Ovary (tissue), 7 donors: ENCODE measurements at regions not wholly inside any gene's neighbourhood (a gene's known extent, or its start where the extent isn't known, plus 50 kb on each side); places are given as distances from the start of the nearest gene placed in this dataset.

ENCODE experiments used
- DNase-seq, 5 donors: peaks; one replicate each; pipeline ENCODE4 v3.0.0-alpha.2; 2019 to 2020
- H3K27ac ChIP-seq, 2 donors: fragments of 200-600 bp; one replicate each; pipeline versions ENCODE4 v1.5.1 to v1.8.0; 2019 to 2022
- H3K27me3 ChIP-seq: fragments of 200-600 bp; one replicate; pipeline ENCODE4 v1.8.0; 2022
- H3K36me3 ChIP-seq: fragments of 200-600 bp; sonication (generic); one replicate; pipeline ENCODE4 v1.5.1; 2019
- H3K4me1 ChIP-seq: one replicate; pipeline ENCODE4 v1.8.1; 2013; ENCODE audit warnings: mild to moderate bottlenecking, moderate library complexity; ENCODE audit not compliant: insufficient read depth
- H3K4me3 ChIP-seq: fragments of 200-600 bp; sonication (generic); one replicate; pipeline ENCODE4 v1.5.1; 2017
- H3K9me3 ChIP-seq, 2 donors: fragments of 200-600 bp in 1 of 2; sonication (generic) in 1 of 2; one replicate each; pipeline versions ENCODE4 v1.5.1 to v1.8.1; 2013 to 2019; ENCODE audit warnings: mild to moderate bottlenecking in 1 of 2, moderate library complexity in 1 of 2
- CTCF ChIP-seq, 3 donors: fragments of 450-650 bp in 2 of 3; fragments of 200-600 bp in 1 of 3; IDR thresholded peaks; one replicate each; pipeline versions ENCODE4 v1.5.1 to v1.8.0; 2016 to 2022; ENCODE audit warnings: antibody characterized with exemption in 3 of 3, mild to moderate bottlenecking in 1 of 3
- EP300 ChIP-seq: sonication (generic); formaldehyde crosslinking; IDR thresholded peaks from one replicate; pipeline ENCODE4 v1.6.1; 2017; ENCODE audit warnings: antibody characterized with exemption
- POLR2A ChIP-seq: fragments of 450-650 bp; IDR thresholded peaks from one replicate; pipeline ENCODE4 v1.6.1; 2017; ENCODE audit warnings: antibody characterized with exemption, mild to moderate bottlenecking, moderate library complexity
- WGBS, 3 donors: extraction: QIAGEN DNeasy Blood & Tissue Kit in 1 of 3; methylation state at CpG; one replicate each; pipeline versions ENCODE4 v1.1.5 to v1.1.7; 2013 to 2017; 5-methylcytosine and 5-hydroxymethylcytosine counted together
- intact Hi-C, 4 donors: fragments of 100-400 bp; cut with DNase I; formaldehyde crosslinking; loops; one replicate each; pipeline versions ENCODE4 v1.11.0 to v1.15.1; 2022 to 2023
- donor health status: DM: no; HTN: no; CAD: no; lungs with moderate emphysema.
- donor health status: DM: no; HTN: no; CAD: no.
- donor health status: Bipolar disorder and iron deficiency.
- donor health status: DM: no; HTN: no; CAD: no.
- donor health status: DM: yes; HTN: yes; CAD: no.

DNA sequence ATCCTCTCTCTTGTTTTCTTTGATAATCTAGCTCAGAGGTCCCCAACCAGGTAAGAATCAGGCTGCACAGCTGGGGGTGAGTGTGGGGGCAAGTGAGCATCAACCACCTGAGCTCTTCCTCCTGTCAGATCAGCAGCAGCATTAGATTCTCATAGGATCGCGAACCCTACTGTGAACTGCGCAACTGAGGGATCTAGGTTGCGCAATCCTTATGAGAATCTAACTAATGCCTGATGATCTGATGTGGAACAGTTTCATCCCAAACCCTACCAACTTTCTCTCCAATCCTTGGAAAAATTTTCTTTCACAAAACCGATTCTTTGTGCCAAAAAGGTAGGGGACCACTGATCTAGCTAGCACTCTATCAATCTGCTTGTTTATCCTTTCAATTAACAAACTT lies 678.3 kb downstream of the CBLN2 start:
- no peak for TF ChIP-seq CTCF (IDR thresholded peaks at IDR 0.05)
- TF ChIP-seq EP300: no peak
- TF ChIP-seq POLR2A: no peak
- no peaks in the 10 kb centered on the region for H3K9me3 ChIP-seq
- H3K4me1 ChIP-seq: no peaks in the 10 kb centered on the region
- 90 to 92% (median 90%) methylated on average over 5 of the region's 5 CpGs for WGBS, 3 donors
- no peak for DNase-seq
- H3K36me3 ChIP-seq: no peaks in the 10 kb centered on the region
- no peaks in the 10 kb centered on the region for H3K27me3 ChIP-seq
- no peak overlapping the region for H3K4me3 ChIP-seq
- H3K27ac ChIP-seq: no peak overlapping the region
- intact Hi-C loops: no loop called here

- TF ChIP-seq CTCF (IDR thresholded peaks at IDR 0.05) (no peak), EP300 (no peak), POLR2A (no peak)
- H3K36me3 ChIP-seq: no peaks in the 10 kb centered on the region
- 73 to 88% (median 82%) methylated on average over 1 of the region's 1 CpG for WGBS, 3 donors
- H3K27me3 ChIP-seq: no peaks in the 10 kb centered on the region
- no peaks in the 10 kb centered on the region for H3K4me1 ChIP-seq
- H3K9me3 ChIP-seq: no peaks in the 10 kb centered on the region
- H3K4me3 ChIP-seq: no peak overlapping the region
- intact Hi-C loops: no loop called here
- no peak for DNase-seq
- no peak overlapping the region for H3K27ac ChIP-seq
Observed at GRCh38 chr18:71850602-71851001, 693.5 kb downstream of the CBLN2 start.

DNA sequence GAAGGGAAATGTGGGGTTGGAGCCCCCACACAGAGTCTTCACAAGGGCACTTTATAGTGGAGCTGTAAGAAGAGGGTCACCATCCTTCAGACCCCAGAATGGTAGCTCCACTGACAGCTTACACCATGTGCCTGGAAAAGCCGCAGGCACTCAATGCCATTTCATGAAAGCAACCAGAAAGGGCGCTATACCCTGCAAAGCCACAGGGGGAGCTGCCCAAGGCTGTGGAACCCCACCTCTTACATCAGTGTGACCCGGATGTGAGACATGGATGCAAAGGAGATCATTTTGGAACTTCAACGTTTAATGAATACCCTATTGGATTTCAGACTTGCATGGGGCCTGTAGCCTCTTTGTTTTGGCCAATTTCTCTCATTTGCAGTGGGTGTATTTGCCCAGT lies 694.7 kb downstream of the CBLN2 start:
- DNase-seq: no peak

DNA sequence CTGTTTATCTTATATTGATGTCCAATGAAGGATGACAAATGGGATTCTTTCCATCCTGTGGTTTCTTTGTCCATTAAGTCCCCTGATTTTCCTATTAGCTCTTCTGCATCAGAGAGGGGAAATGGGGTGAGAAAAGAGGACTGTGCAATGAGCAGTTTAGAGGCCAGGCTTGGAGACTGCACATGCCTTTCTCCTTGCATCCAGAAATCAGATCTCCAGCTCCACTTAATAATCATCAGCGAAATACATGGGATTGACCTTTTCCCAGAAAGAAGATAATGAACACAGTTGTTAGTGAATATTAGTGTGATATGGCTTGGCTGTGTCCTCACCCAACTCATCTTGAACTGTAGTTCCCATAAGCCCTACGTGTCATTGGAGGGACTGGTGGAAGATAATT lies 697.4 kb downstream of the CBLN2 start:
- H3K4me1 ChIP-seq: no peaks in the 10 kb centered on the region
- no peak overlapping the region for H3K4me3 ChIP-seq
- H3K36me3 ChIP-seq: no peaks in the 10 kb centered on the region
- H3K27ac ChIP-seq: no peak overlapping the region
- TF ChIP-seq EP300: no peak
- no peak for TF ChIP-seq CTCF (IDR thresholded peaks at IDR 0.05)
- 84 to 91% (median 85%) methylated on average over 2 of the region's 2 CpGs for WGBS, 3 donors
- no peaks in the 10 kb centered on the region for H3K27me3 ChIP-seq
- intact Hi-C loops: no loop called here
- no peaks in the 10 kb centered on the region for H3K9me3 ChIP-seq
- DNase-seq: no peak

More for the DNA sequence above, 694.7 kb downstream of the CBLN2 start:
- no peaks in the 10 kb centered on the region for H3K27me3 ChIP-seq
- no peaks in the 10 kb centered on the region for H3K36me3 ChIP-seq
- no peaks in the 10 kb centered on the region for H3K4me1 ChIP-seq
- no peak overlapping the region for H3K27ac ChIP-seq
- intact Hi-C loops: no loop called here
- H3K9me3 ChIP-seq: no peaks in the 10 kb centered on the region
- 86 to 89% (median 87%) methylated on average over 4 of the region's 4 CpGs for WGBS, 3 donors
- H3K4me3 ChIP-seq: no peak overlapping the region
- no peak for TF ChIP-seq EP300

DNA sequence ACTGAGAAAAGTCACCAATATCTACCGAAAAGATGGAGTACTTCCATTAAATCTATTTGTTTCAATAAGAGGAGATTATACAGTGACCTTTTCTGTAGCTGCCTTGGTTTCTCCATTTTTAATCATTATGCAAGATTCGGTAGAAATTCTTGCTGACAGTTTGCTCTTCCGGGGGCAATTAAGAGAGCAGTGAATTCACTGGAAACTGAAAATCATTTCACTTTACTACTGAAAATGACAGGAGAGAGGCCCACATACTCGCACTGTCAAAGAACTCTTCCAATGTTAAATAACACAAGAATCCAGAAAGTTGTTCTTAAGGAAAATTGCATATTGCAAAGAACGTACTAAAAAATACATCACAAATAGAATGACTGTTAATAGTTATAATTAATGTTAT lies 699.3 kb downstream of the CBLN2 start:
- Histone ChIP-seq H3K27me3 (no peaks in the 10 kb centered on the region), H3K36me3 (no peaks in the 10 kb centered on the region), H3K4me3 (no peak overlapping the region), H3K9me3 (no peaks in the 10 kb centered on the region), H3K27ac (no peak overlapping the region), H3K4me1 (no peaks in the 10 kb centered on the region)
- intact Hi-C loops: no loop called here
- TF ChIP-seq POLR2A: no peak
- TF ChIP-seq CTCF (IDR thresholded peaks at IDR 0.05): no peak
- no peak for TF ChIP-seq EP300
- DNase-seq: no peak
- 64 to 66% (median 66%) methylated on average over 5 of the region's 5 CpGs for WGBS, 3 donors
